HUES6 (cell line): ENCODE measurements at regions not wholly inside any gene's neighbourhood (a gene's known extent, or its start where the extent isn't known, plus 50 kb on each side); places are given as distances from the start of the nearest gene placed in this dataset.

Source experiments
- H3K27ac ChIP-seq: 2 replicates; pipeline ENCODE4 v1.7.0; 2013; ENCODE audit warnings: low read depth, mild to moderate bottlenecking, low read length, inconsistent platforms
- H3K27me3 ChIP-seq: 2 replicates; pipeline ENCODE4 v1.6.1; 2013; ENCODE audit warnings: low read length; ENCODE audit not compliant: control insufficient read depth, insufficient read depth
- H3K36me3 ChIP-seq: 2 replicates; pipeline ENCODE4 v1.6.1; 2013; ENCODE audit warnings: low read length; ENCODE audit not compliant: control insufficient read depth, insufficient read depth
- H3K4me1 ChIP-seq: 2 replicates; pipeline ENCODE4 v1.6.1; 2013; ENCODE audit warnings: low read length; ENCODE audit not compliant: control insufficient read depth, insufficient read depth
- H3K4me3 ChIP-seq: 2 replicates; pipeline ENCODE4 v1.5.1; 2013; ENCODE audit warnings: low read depth, low read length
- H3K9ac ChIP-seq: one replicate; pipeline ENCODE4 v1.6.1; 2013; ENCODE audit warnings: mild to moderate bottlenecking, low read length
- H3K9me3 ChIP-seq: 2 replicates; pipeline ENCODE4 v1.6.1; 2013; ENCODE audit warnings: low read depth, low read length; ENCODE audit not compliant: control insufficient read depth, insufficient read depth

DNA sequence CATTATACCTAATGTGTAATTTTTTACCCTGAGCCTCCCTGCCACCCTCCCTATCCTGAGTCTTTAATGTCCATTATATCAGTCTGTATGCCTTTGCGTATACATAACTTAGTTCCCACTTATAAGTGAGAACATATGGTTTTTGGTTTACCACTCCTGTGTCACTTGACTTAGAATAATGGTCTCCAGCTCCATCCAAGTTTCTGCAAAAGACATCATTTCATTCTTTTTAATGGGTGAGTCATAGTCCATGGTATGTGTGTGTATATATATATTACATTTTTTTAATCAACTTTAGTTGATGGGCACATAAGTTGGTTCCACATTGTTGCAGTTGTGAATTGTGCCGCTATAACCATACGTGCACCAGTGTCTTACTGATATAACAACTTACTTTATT, 477.1 kb upstream of the NEGR1 start:
- H3K36me3 ChIP-seq, result no peaks in the 10 kb centered on the region
- H3K9ac ChIP-seq, result no peak overlapping the region
- H3K9me3 ChIP-seq, result no peaks in the 10 kb centered on the region
- H3K4me1 ChIP-seq, result no peaks in the 10 kb centered on the region
- H3K27ac ChIP-seq, result no peak overlapping the region
- no peak overlapping the region for H3K4me3 ChIP-seq
- H3K27me3 ChIP-seq, result no peaks in the 10 kb centered on the region

DNA sequence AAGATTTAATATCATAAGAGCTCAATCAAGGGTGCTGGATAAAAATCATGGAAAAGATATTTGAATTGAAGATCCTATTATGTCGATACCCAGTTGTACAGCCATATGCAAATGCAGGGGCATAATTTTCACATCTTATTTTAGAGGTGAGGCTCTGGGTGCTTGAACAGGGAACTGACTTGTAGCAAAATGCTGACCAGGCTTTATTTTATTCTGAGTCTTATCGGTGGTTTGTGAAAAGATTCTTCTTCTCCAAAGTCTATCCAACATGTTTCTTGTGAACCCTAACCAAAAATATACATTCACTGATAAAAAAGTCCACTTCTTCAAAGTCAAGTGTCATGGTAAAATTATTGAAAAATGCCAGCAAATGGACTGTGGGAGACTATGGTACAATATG, 475.5 kb upstream of the NEGR1 start:
- Histone ChIP-seq H3K9me3 (no peaks in the 10 kb centered on the region), H3K9ac (no peak overlapping the region), H3K4me1 (no peaks in the 10 kb centered on the region), H3K36me3 (no peaks in the 10 kb centered on the region), H3K27me3 (no peaks in the 10 kb centered on the region), H3K27ac (no peak overlapping the region), H3K4me3 (no peak overlapping the region)

DNA sequence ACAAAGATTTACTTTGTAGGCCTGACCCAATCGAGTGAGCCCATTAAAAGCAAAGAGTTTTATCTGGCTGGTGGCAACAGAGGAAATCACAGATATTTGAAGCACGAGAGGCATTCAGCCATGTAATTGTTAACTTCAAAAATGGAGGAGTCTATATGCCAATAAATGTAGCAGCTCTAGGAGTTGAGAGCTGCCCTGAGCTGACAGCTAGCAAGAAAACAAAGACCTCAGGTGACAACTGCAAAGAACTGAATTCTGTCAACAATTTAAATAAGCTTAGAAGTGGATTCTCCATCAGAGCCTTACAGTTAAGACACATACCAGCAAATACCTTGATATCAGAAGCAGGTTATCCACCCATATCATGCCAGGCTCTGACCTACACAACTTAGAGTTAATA, 463.1 kb upstream of the NEGR1 start:
- Histone ChIP-seq H3K27me3 (no peaks in the 10 kb centered on the region), H3K9ac (no peak overlapping the region), H3K4me3 (no peak overlapping the region), H3K4me1 (no peaks in the 10 kb centered on the region), H3K36me3 (no peaks in the 10 kb centered on the region), H3K27ac (no peak overlapping the region), H3K9me3 (no peaks in the 10 kb centered on the region)

DNA sequence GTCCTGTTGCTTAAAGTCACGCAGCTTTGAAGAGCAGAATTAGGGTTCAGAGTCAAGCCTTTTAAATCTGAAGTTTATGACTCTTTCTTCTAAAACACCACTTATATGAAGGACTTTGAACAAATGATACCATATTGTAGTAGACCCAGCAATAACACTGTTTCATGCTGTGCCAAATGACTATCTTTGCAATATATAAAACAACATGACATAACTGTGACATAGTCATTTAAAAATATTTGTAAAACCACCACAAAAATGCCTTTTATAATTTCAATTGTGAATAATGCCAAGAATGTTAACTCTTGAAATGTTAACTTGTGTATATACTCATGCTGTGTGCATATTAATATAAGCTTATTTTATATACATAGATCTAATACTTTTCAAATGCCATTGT, 452.1 kb upstream of the NEGR1 start:
- no peak overlapping the region for H3K27ac ChIP-seq
- H3K9ac ChIP-seq, result no peak overlapping the region
- no peaks in the 10 kb centered on the region for H3K9me3 ChIP-seq
- no peak overlapping the region for H3K4me3 ChIP-seq
- H3K36me3 ChIP-seq, result no peaks in the 10 kb centered on the region
- no peaks in the 10 kb centered on the region for H3K27me3 ChIP-seq
- H3K4me1 ChIP-seq, result no peaks in the 10 kb centered on the region

DNA sequence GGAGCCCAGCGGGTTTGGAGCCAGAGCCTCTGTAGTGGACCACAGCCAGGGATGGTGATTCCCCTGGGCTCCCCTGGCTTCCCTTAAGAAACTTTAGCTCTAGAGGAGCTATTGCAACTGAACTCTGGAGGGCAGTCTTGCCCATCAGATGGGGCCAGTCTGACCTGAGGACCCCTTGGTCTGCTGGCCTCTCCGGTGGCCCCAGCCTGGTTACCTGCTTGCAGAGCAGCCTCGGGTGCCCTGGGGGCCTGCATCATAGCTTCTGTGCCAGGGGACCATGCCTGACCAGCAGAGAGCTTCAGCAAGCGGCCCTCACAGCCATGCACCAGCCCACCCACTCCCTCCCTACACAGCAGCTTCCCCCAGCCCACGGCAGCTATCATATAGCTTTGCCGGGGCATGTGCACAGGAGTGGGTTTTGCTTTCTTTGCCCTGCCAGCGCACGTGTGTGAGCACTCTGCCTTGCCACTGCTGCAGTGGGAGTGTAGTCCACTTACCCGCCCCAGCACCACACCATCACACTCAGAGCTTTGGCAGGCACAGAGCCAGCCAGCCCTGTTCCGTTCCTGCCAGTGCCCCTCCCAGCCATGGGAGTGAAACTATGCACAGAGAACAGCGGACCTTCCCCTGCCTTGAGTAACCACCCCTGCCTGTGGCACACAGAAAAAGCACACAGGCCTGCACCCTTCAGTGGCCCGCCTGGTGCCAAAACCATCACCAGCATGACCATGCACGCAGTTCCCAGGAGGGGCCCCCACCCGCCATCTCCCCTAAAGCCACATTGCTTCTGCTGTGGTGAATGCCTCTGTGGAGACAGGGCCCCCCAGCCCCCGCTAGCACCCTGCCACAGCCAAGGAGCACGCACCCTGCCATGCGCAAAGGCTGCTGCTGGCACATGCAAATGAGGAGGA, 442.9 kb upstream of the NEGR1 start:
- no peak overlapping the region for H3K27ac ChIP-seq
- no peaks in the 10 kb centered on the region for H3K9me3 ChIP-seq
- no peak overlapping the region for H3K4me3 ChIP-seq
- peaks cover 7% of the 10 kb centered on the region for H3K4me1 ChIP-seq
- no peak overlapping the region for H3K9ac ChIP-seq
- no peaks in the 10 kb centered on the region for H3K27me3 ChIP-seq
- no peaks in the 10 kb centered on the region for H3K36me3 ChIP-seq

DNA sequence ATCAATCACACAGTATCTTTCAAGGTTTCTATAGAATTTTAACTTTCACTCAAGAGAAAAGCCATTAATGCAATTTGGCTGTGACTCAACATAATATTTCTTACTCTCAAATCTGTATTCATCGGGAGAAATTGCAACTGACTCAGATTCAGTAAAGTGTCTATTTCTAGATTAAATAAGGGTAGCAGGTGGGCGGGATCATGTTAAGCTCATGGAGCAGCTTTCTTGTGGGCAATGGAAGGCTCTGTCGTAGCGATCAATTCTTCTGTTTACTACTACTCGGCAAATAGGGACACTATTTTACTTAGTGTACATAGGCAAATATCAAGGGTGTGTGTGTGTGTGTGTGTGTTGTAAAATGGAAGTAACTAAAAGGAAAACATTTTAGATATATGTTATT, 423.6 kb upstream of the NEGR1 start:
- Histone ChIP-seq H3K27me3 (no peaks in the 10 kb centered on the region), H3K9ac (no peak overlapping the region), H3K4me3 (no peak overlapping the region), H3K27ac (no peak overlapping the region), H3K4me1 (no peaks in the 10 kb centered on the region), H3K9me3 (no peaks in the 10 kb centered on the region), H3K36me3 (no peaks in the 10 kb centered on the region)

DNA sequence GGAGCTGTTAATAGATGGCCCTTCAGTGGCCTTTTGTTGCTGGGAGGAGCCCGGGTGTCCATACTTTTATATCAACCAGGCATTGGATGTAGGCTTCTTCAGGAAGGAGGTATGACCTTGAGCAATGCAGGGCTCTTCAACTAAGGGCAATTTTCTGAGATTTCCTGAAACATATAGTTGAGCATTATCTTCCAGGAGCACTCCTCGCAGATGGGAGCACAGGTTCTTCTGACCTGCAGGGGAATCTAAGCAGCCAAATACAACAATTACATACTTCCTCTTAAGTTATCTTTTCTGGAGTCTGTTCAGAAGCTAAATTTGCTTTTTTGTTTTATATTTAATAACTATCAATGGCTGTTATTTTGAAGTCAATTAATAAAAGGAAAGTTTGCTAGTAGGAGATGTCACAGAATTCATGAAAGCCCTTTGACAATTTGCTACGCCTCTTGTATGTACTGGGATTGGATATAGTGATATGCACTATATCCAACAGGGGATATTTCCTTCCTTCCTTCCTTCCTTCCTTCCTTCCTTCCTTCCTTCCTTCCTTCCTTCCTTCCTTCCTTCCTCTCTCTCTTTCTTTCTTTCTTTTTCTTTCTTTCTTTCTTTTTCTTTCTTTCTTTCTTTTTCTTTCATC, 422.6 kb upstream of the NEGR1 start:
- H3K36me3 ChIP-seq, result no peaks in the 10 kb centered on the region
- H3K27me3 ChIP-seq, result no peaks in the 10 kb centered on the region
- H3K4me3 ChIP-seq, result no peak overlapping the region
- H3K4me1 ChIP-seq, result no peaks in the 10 kb centered on the region
- no peaks in the 10 kb centered on the region for H3K9me3 ChIP-seq
- no peak overlapping the region for H3K9ac ChIP-seq
- no peak overlapping the region for H3K27ac ChIP-seq

DNA sequence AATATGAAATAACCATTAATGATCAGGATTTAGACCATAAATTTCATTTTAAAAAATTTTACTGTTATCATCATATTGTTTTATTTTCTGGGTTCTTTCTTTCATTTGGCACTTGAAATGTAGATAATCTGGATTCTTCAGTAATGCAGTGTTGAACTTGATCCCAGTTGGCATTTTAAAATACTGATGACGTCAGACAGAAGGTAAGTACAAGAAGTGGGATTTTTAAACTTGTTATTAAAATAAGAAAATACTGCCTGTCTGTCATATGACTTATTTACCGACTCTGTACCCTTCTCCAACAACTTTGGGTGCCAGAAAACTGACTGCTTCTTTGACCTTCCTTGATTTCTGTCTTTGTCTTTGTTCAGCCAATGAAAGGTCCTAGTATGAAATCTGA, 415.1 kb upstream of the NEGR1 start:
- Histone ChIP-seq H3K36me3 (no peaks in the 10 kb centered on the region), H3K9ac (no peak overlapping the region), H3K27me3 (no peaks in the 10 kb centered on the region), H3K4me3 (no peak overlapping the region), H3K9me3 (peaks cover 15% of the 10 kb centered on the region), H3K4me1 (no peaks in the 10 kb centered on the region), H3K27ac (no peak overlapping the region)

DNA sequence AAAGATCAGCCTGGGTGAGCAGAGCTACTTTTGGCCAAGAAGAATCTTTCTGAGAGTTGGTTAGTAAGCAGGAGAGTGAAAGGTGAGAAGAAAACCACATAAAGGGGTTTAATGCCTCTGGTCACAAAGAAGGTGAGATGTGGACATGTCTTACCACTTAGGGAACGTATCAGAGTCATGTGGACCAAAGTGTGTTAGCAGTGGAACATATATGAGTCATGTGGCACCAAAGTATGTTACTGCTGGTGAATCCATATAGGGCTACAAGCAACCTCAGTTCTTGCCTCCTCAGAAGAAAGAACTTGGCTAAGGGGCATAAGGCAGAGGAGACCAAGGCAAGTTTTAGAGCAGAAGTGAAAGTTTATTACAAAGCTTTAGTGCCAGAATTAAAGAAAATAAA, 411.6 kb upstream of the NEGR1 start:
- Histone ChIP-seq H3K27me3 (no peaks in the 10 kb centered on the region), H3K4me1 (no peaks in the 10 kb centered on the region), H3K27ac (no peak overlapping the region)

DNA sequence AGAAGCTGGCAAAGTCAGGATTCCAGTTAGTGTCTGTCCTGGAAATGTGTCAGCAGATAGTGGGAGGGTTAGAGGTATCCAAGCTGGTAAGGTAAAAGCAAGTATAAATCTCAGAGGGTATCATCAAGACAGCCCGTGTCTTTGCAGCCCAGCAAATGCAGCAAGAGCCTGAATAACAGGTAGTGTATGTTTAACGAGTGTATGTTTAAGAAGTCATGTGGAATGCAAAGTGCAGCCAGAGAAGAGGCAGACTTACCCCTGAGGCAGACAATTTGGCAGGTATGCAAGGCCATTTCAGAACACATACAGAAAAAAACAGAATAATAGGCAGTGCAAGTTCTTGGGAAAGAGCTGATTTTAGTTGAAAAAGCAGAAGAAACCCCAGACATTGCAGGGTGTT, 411.0 kb upstream of the NEGR1 start:
- Histone ChIP-seq H3K27me3 (no peaks in the 10 kb centered on the region), H3K4me3 (no peak overlapping the region), H3K4me1 (no peaks in the 10 kb centered on the region), H3K36me3 (no peaks in the 10 kb centered on the region), H3K27ac (no peak overlapping the region), H3K9me3 (peaks cover 49% of the 10 kb centered on the region), H3K9ac (no peak overlapping the region)

More for the DNA sequence above, 411.6 kb upstream of the NEGR1 start:
- H3K36me3 ChIP-seq, result no peaks in the 10 kb centered on the region
- H3K4me3 ChIP-seq, result no peak overlapping the region
- H3K9ac ChIP-seq, result no peak overlapping the region
- H3K9me3 ChIP-seq, result peaks cover 44% of the 10 kb centered on the region

DNA sequence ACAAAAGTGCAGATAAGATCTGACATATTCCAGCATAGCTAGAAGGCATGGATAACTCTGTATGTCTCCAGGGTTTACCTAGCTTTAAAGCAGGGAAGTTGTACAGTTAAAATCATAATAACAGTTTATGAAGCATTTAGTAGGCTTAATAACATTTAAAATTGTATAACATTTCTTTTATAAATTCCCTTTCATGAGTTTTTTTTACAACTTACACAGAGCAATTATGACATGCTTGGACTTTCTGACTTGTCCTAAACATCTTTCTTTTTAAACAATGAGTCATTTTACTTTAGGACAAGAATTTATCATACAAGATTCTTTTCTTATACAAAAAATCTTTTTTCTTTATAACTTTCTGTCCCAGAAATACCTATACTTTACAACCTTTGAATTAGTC, 408.5 kb upstream of the NEGR1 start:
- no peaks in the 10 kb centered on the region for H3K27me3 ChIP-seq
- no peak overlapping the region for H3K9ac ChIP-seq
- H3K9me3 ChIP-seq, result peaks cover 58% of the 10 kb centered on the region
- no peak overlapping the region for H3K27ac ChIP-seq
- H3K4me3 ChIP-seq, result no peak overlapping the region
- no peaks in the 10 kb centered on the region for H3K36me3 ChIP-seq
- no peaks in the 10 kb centered on the region for H3K4me1 ChIP-seq
